Neuronal stem cell (in vitro differentiated cells): ENCODE measurements at regions not wholly inside any gene's neighbourhood (a gene's known extent, or its start where the extent isn't known, plus 50 kb on each side); places are given as distances from the start of the nearest gene placed in this dataset.
A peak's percentile ranks its signal among the peaks of the same experiment; 100 is the strongest.

ENCODE experiments used
- DNase-seq: peaks from one replicate; pipeline ENCODE4 v3.0.0-alpha.2; 2013; ENCODE audit warnings: low spot score
- H2AFZ ChIP-seq: one replicate; pipeline ENCODE4 v1.6.1; 2013; ENCODE audit warnings: mild to moderate bottlenecking, low read length, inconsistent platforms
- H2AK5ac ChIP-seq: 2 replicates; pipeline ENCODE4 v1.6.1; 2013; ENCODE audit warnings: low read depth, mild to moderate bottlenecking, inconsistent platforms, low read length, moderate library complexity, mixed read lengths
- H2BK120ac ChIP-seq: 2 replicates; pipeline ENCODE4 v1.6.1; 2013; ENCODE audit warnings: low read depth, mild to moderate bottlenecking, inconsistent platforms, low read length, moderate library complexity, mixed read lengths
- H2BK12ac ChIP-seq: one replicate; pipeline ENCODE4 v1.6.1; 2013; ENCODE audit warnings: low read length, inconsistent platforms
- H2BK15ac ChIP-seq: 2 replicates; pipeline ENCODE4 v1.6.1; 2013; ENCODE audit warnings: mild to moderate bottlenecking, low read length, inconsistent platforms, mixed read lengths
- H2BK5ac ChIP-seq: one replicate; pipeline ENCODE4 v1.6.1; 2013; ENCODE audit warnings: inconsistent platforms, mild to moderate bottlenecking, low read length, moderate library complexity
- H3K14ac ChIP-seq: one replicate; pipeline ENCODE4 v1.6.1; 2013; ENCODE audit warnings: low read length, inconsistent platforms
- H3K18ac ChIP-seq: 2 replicates; pipeline ENCODE4 v1.6.1; 2013; ENCODE audit warnings: low read length, inconsistent platforms
- H3K23ac ChIP-seq: 2 replicates; pipeline ENCODE4 v1.6.1; 2013; ENCODE audit warnings: low read depth, mild to moderate bottlenecking, mixed read lengths, low read length, inconsistent platforms; ENCODE audit not compliant: poor library complexity
- H3K27ac ChIP-seq: replicated peaks from 3 replicates; pipeline ENCODE4 v1.5.1; 2013; ENCODE audit warnings: low read length, inconsistent platforms
- H3K27me3 ChIP-seq, 3 experiments: 2 replicates each; pipeline ENCODE4 v1.6.1; 2013; ENCODE audit warnings: low read length in 3 of 3, mild to moderate bottlenecking in 2 of 3, inconsistent platforms in 1 of 3, low read depth in 1 of 3, mixed read lengths in 1 of 3, moderate library complexity in 1 of 3; ENCODE audit not compliant: control insufficient read depth in 3 of 3, insufficient read depth in 3 of 3
- H3K36me3 ChIP-seq, 2 donors: replicated peaks in 1 of 2; 2 replicates each; pipeline ENCODE4 v1.6.1; 2013; ENCODE audit warnings: low read length in 2 of 2; ENCODE audit not compliant: control insufficient read depth in 2 of 2, insufficient read depth in 2 of 2
- H3K4ac ChIP-seq: 2 replicates; pipeline ENCODE4 v1.6.1; 2013; ENCODE audit warnings: inconsistent platforms, mild to moderate bottlenecking, low read length, moderate library complexity
- H3K4me1 ChIP-seq, 2 donors: 1 replicate in 1 of 2; 2 replicates in 1 of 2; pipeline ENCODE4 v1.6.1; 2013; ENCODE audit warnings: low read length in 2 of 2, low read depth in 1 of 2; ENCODE audit not compliant: control insufficient read depth in 2 of 2, insufficient read depth in 1 of 2
- H3K4me2 ChIP-seq: one replicate; pipeline ENCODE4 v1.6.1; 2013; ENCODE audit warnings: mild to moderate bottlenecking, low read length, inconsistent platforms; ENCODE audit not compliant: insufficient read depth, poor library complexity, severe bottlenecking
- H3K4me3 ChIP-seq, 2 donors: 2 replicates each; pipeline ENCODE4 v1.5.1; 2013; ENCODE audit warnings: low read length in 2 of 2, mild to moderate bottlenecking in 2 of 2, inconsistent platforms in 1 of 2, moderate library complexity in 1 of 2
- H3K79me1 ChIP-seq: one replicate; pipeline ENCODE4 v1.6.1; 2013; ENCODE audit warnings: low read depth, mild to moderate bottlenecking, inconsistent platforms, low read length, moderate library complexity
- H3K9ac ChIP-seq: one replicate; pipeline ENCODE4 v1.6.1; 2013; ENCODE audit warnings: mild to moderate bottlenecking, low read depth, low read length, inconsistent platforms; ENCODE audit not compliant: poor library complexity
- H3K9me3 ChIP-seq, 2 donors: replicated peaks in 1 of 2; 2 replicates each; pipeline versions ENCODE3 to v1.6.1; 2013; ENCODE audit warnings: low read length in 2 of 2, mild to moderate bottlenecking in 2 of 2, inconsistent platforms in 1 of 2, low read depth in 1 of 2, mixed read lengths in 1 of 2, moderate library complexity in 1 of 2; ENCODE audit not compliant: control insufficient read depth in 2 of 2, insufficient read depth in 1 of 2
- H4K8ac ChIP-seq: one replicate; pipeline ENCODE4 v1.6.1; 2013; ENCODE audit warnings: low read depth, mild to moderate bottlenecking, inconsistent platforms, low read length, moderate library complexity
- H4K91ac ChIP-seq: one replicate; pipeline ENCODE4 v1.6.1; 2013; ENCODE audit warnings: low read length, low read depth, mild to moderate bottlenecking, inconsistent platforms; ENCODE audit not compliant: poor library complexity
- WGBS, 2 donors: extraction: QIAGEN DNeasy Blood & Tissue Kit; methylation state at CpG; one replicate each; pipeline ENCODE4 v1.1.7; 2013; ENCODE audit warnings: missing lambda C conversion rate in 2 of 2, mixed read lengths in 1 of 2; ENCODE audit not compliant: insufficient read length in 2 of 2, insufficient replicate concordance in 1 of 2; ENCODE audit errors: extremely low coverage in 2 of 2; 5-methylcytosine and 5-hydroxymethylcytosine counted together

- H2BK15ac ChIP-seq: no peak overlapping the region
- H3K4ac ChIP-seq: no peak overlapping the region
- H3K36me3 ChIP-seq: no peaks in the 10 kb centered on the region
- H3K27ac ChIP-seq: no peak overlapping the region
- H3K23ac ChIP-seq: no peak overlapping the region
- H4K91ac ChIP-seq: no peak overlapping the region
- no peaks in the 10 kb centered on the region for H3K9me3 ChIP-seq
- H2BK120ac ChIP-seq: no peak overlapping the region
- H3K4me3 ChIP-seq: no peak overlapping the region
- no peak overlapping the region for H4K8ac ChIP-seq
- H3K18ac ChIP-seq: no peak overlapping the region
- no peak overlapping the region for H2AK5ac ChIP-seq
- no peak overlapping the region for H3K9ac ChIP-seq
- H2BK12ac ChIP-seq: no peak overlapping the region
- no CpG with 5 or more reads among the region's 5 CpGs for WGBS, 2 donors
- H2AFZ ChIP-seq: no peak overlapping the region
- H3K79me1 ChIP-seq: no peaks in the 10 kb centered on the region
- no peak overlapping the region for H2BK5ac ChIP-seq
- H3K27me3 ChIP-seq: peaks cover 0 to 11% (median 0%) of the 10 kb centered on the region in 3 experiments
- peaks cover 0 to 5% of the 10 kb centered on the region in 2 donors for H3K4me1 ChIP-seq
- no peak for DNase-seq
- H3K14ac ChIP-seq: no peak overlapping the region
- H3K4me2 ChIP-seq: no peak overlapping the region
Measured at GRCh38 chr9:2925016-2925415, 81.1 kb upstream of the PUM3 start.

GRCh38 chr9:2924380-2924768 is 80.5 kb upstream of the PUM3 start:
- H3K27ac ChIP-seq: no peak overlapping the region
- H2BK12ac ChIP-seq: no peak overlapping the region
- H3K36me3 ChIP-seq: no peaks in the 10 kb centered on the region
- peaks cover 0 to 5% of the 10 kb centered on the region in 2 donors for H3K4me1 ChIP-seq
- no peak overlapping the region for H3K18ac ChIP-seq
- no peak overlapping the region for H2AFZ ChIP-seq
- DNase-seq: no peak
- H4K91ac ChIP-seq: no peak overlapping the region
- no peak overlapping the region for H3K4me2 ChIP-seq
- no peak overlapping the region for H3K9ac ChIP-seq
- no peaks in the 10 kb centered on the region for H3K79me1 ChIP-seq
- no peak overlapping the region for H4K8ac ChIP-seq
- no peak overlapping the region for H3K23ac ChIP-seq
- no peak overlapping the region for H2BK120ac ChIP-seq
- H2AK5ac ChIP-seq: no peak overlapping the region
- H2BK15ac ChIP-seq: no peak overlapping the region
- H3K9me3 ChIP-seq: no peaks in the 10 kb centered on the region
- no peak overlapping the region for H3K4ac ChIP-seq
- H2BK5ac ChIP-seq: no peak overlapping the region
- peaks cover 0 to 11% (median 0%) of the 10 kb centered on the region in 3 experiments for H3K27me3 ChIP-seq
- no CpG with 5 or more reads among the region's 3 CpGs for WGBS, 2 donors
- no peak overlapping the region for H3K4me3 ChIP-seq
- no peak overlapping the region for H3K14ac ChIP-seq

GRCh38 chr9:2923766-2924379 is 80.0 kb upstream of the PUM3 start:
- H4K8ac ChIP-seq: no peak overlapping the region
- WGBS, 2 donors: no CpG with 5 or more reads among the region's 6 CpGs
- H2BK15ac ChIP-seq: no peak overlapping the region
- peak; percentile 50 for DNase-seq
- no peak overlapping the region for H2BK120ac ChIP-seq
- no peak overlapping the region for H2AK5ac ChIP-seq
- no peaks in the 10 kb centered on the region for H3K79me1 ChIP-seq
- H3K4me3 ChIP-seq: no peak overlapping the region
- H3K14ac ChIP-seq: no peak overlapping the region
- no peak overlapping the region for H2AFZ ChIP-seq
- no peaks in the 10 kb centered on the region for H3K9me3 ChIP-seq
- no peak overlapping the region for H2BK5ac ChIP-seq
- H2BK12ac ChIP-seq: no peak overlapping the region
- H3K27ac ChIP-seq: no peak overlapping the region
- no peak overlapping the region for H4K91ac ChIP-seq
- H3K4ac ChIP-seq: no peak overlapping the region
- H3K27me3 ChIP-seq: peaks cover 0 to 8% (median 0%) of the 10 kb centered on the region in 3 experiments
- H3K4me1 ChIP-seq: peaks cover 0 to 5% of the 10 kb centered on the region in 2 donors
- no peaks in the 10 kb centered on the region for H3K36me3 ChIP-seq
- H3K4me2 ChIP-seq: no peak overlapping the region
- H3K9ac ChIP-seq: no peak overlapping the region
- no peak overlapping the region for H3K18ac ChIP-seq
- H3K23ac ChIP-seq: no peak overlapping the region

- Histone ChIP-seq H3K23ac (no peak overlapping the region), H3K27me3 (peaks cover 0 to 11% (median 0%) of the 10 kb centered on the region in 3 experiments), H4K91ac (no peak overlapping the region), H3K4me2 (no peak overlapping the region), H3K14ac (no peak overlapping the region), H2BK5ac (no peak overlapping the region), H3K27ac (no peak overlapping the region), H2AFZ (no peak overlapping the region), H3K4me1 (peaks cover 0 to 5% of the 10 kb centered on the region in 2 donors), H3K4me3 (no peak overlapping the region), H3K9me3 (no peaks in the 10 kb centered on the region), H3K79me1 (no peaks in the 10 kb centered on the region), H3K4ac (no peak overlapping the region), H2AK5ac (no peak overlapping the region), H2BK120ac (no peak overlapping the region), H3K9ac (no peak overlapping the region), H4K8ac (no peak overlapping the region), H2BK12ac (no peak overlapping the region), H2BK15ac (no peak overlapping the region), H3K36me3 (no peaks in the 10 kb centered on the region), H3K18ac (no peak overlapping the region)
- no CpG with 5 or more reads among the region's 2 CpGs for WGBS, 2 donors
- DNase-seq: no peak
Measured at GRCh38 chr9:2919347-2919746, 75.5 kb upstream of the PUM3 start.
